Putamen (tissue), 1 donor: ENCODE measurements at regions not wholly inside any gene's neighbourhood (a gene's known extent, or its start where the extent isn't known, plus 50 kb on each side); places are given as distances from the start of the nearest gene placed in this dataset.

Experiments used
- DNase-seq: peaks from one replicate; pipeline ENCODE4 v3.0.0-alpha.2; 2016; ENCODE audit warnings: low spot score

DNA sequence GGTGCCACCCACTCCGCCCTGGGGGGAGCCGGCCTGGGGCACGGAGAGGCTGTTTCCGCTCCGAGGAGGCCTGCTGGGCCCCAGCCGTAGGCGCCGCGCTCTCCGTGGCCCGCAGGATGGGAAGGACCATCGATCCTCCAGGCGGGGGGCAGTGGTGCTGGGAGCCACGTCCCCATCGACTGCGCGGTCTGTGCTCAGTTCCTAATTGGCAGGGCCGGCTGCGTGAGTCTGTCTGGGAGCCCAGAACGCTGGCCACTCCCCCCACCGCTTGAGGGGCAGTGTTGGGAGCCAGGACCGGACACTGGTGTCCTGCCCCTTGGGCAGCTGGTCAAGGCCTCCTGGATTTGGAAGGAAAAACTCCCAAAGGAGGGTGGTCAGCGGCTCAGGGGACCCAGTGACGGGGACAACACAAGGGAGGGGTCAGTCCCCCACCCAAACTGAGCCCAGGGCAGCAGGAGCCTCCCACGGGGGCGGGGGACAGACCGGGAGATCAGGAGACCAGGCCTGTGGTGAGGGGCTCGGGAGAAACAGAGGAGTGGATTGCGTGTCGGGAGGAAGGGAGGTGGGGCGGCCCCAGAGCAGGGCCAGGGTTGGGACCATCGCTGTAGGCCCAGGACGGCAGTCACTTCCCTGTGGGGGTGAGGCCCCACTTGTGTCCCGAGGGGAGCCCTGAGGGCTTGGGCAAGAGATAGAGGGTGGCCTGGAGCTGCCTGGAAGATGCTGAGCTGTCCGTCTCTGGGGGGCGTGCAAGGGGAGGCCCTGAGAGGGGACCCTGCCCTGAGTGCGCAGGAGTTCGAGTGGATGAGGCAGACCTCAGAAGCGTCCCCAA lies 89.0 kb downstream of the UNCX start:
- no peak for DNase-seq

DNA sequence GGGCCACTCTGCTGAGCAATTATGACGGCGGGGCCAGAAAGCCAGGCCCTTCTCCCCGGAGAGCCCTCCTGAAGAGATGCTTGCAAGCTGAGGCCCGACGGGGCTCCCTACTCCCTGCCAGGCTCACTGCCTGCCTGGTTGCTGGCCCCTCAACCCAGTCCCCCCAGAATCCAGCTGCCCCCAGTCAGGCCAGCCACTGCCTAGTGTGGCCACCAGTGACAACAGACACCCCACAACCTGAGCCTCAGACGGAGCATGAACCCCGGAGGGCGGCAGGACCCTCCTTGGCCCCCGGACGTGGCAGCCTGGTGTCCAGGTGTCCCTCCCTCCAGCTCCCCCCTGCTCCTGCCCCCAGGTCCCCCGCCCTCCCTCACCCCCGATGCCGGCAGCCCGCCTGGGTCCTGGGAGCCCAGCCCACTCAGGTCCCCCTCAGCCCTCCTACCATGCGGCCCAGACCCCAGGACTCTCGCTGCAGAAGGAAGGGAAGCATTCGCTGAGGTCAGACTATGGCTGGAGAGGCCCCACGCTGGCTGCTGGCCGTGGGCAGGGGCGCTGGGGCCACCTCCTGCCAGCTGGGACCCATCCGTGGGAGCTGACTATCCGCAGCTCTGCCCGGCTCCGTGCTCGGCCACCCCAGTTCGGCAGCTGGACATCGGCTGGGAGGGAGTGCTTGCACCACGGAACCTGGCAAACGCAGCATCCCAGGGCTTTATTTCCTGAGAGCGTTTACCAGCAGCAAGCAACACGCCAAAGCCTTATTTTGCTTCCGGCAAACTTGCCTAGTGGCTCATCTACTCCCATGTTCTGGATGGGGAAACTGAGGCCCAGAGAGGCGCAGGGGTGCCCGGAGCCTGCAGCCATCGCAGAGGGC lies 89.8 kb downstream of the UNCX start:
- DNase-seq, result no peak

DNA sequence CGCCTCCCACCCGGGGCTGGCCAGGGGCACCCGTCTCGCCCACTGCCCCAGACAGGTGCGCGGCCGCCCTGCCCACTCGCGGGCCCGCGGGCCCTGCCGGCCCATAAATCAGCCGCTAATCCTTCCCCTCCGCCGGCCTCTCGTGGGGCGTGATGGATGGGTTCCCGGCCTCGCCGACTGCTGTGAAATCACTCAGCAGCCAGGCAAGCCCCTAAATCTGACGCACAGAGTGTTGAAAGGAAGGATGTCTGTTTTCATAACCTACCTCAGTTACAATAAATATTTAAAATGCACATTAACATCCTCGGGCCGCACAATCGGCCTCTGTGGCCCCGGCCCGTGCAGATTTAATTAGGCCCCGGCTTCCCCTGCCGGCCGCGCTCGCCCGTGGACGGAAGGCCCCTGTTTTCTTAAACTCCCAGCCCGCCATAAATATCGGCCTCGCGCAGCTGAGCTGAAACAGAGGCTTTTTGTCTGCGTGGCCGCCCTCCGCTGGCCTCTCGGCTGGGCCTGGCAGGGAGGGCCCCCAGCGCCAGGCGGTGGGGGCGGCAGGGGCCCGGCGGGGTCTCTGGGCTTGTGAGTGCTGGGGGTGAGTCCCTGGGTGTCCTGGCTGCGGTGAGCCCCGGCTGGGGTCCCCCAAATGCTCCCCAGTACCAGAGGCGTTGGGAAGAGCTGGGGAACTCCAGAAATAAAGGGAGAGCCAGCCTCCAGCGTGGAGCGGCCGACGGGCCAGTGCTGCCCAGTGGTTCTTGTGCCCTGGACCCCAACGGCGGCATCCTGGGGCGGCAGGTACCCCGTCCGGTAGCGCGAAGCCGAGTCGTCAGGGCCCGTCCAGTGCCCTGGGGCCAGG lies 90.7 kb downstream of the UNCX start:
- DNase-seq, result peak; percentile 30

DNA sequence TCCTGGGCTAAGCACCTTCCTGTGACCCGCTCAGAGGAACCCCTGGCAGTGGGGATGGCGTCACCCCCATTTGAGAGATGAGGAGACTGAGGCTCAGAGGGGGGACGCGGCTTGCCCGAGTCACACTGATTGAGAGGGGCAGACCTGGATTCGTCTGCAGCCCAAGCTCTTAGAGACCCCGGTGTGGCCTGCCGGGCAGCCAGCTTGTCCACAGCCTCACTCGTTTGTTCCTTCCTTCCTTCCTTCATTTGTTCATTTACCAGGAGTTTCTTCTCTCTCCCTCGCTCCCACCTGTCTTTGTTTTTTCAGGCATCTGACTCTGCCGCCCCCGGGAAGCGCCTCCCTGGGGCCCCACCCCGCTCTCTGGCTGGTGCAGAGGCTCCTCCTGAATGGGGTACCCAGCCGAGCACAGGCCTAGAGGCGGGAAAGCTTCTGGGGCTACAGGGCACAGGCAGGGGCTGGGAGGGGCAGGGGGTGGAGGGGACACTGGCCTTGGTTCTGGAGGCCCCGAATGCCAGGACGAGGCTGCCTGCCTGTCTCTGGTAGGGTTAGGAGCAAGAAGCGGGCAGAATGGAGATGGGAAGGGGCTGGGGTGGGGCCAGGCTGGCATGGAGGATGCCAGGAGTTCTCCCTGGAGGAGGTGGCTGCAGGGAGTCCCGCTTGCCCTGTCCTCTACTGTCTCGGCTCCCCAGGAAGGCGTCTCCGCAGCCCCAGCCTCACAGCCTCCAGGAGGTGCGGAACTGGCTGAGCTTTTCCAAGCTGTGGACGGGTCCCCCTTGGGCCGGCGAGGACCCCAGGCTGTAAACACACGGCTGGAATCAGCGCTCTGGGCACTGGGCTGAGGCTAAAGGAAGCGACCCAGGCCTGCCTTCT lies 91.6 kb downstream of the UNCX start:
- no peak for DNase-seq

DNA sequence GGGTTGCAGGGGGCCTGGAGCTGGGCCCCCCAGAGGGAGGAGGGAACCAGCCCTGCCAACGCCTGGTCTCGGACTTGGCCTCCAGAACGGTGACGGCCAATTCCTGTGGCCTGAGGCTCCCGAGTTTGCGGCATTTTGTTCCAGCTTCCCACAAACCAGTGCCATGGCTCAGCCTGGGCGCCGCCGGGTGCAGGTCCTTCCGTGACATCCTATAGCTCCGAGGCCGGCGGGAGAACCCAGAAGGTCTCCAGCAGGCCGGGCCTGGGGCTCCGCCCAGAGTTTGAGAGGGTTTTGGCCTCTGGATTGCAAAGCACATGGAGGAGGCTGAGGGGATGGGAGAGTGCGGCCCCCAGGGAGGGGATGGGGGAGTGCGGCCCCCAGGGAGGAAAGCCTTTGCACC lies 92.6 kb downstream of the UNCX start:
- DNase-seq, result no peak

DNA sequence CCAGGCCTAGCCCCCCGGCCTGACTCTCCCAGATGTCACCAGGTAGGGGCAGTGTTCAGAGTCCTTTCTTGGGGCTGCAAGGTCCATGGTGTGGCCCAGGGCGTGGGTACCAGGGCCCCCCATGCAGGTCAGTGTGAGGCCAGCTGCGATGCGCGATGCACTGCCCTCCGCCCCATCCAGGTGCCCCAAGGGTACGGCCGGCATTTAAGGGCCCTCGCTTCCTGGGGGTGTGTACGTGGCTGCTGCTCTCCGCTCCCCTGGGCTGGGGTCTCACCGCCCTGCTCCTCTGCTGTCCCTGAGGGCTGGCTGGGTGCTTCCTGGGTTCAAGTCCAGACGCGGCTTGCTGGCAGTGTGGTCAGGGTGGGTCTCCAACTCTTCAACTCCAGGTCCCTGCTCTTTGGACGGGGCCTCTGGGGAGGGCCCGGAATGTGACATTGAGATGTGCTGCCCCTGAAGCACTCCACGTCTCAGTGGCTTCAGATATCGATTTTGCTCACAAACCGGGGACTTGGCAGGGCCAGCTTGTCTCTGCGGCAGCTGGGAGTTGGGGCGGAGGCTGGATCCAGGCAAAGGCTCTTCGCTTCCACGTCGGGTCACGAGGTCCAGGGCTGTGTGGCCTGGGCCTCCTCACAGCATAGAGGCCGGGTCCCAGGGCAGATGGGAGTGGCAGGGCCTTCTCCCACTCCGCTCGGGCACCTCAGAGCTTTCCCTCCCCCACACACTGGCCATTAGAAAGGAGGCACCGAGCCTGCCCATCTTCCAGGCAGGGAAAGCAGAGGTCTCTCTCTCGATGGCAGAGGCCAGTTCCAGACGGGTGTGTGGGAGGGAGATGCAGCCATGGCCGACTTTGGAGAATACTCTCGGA lies 93.2 kb downstream of the UNCX start:
- no peak for DNase-seq

DNA sequence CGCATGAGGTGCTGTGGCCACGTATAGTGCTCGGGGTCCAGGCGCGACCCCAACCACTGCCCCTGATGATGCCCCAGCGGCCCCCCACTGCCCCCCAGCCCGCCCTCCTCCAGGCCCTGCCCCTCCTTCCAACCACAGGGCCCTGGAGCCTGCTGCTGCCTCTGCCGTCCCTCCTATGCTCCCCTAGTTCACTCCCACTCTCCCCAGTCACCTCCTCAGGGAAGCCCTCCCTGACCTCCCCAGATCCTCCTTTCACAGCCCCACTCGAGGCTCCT lies 93.8 kb downstream of the UNCX start:
- DNase-seq, result no peak

DNA sequence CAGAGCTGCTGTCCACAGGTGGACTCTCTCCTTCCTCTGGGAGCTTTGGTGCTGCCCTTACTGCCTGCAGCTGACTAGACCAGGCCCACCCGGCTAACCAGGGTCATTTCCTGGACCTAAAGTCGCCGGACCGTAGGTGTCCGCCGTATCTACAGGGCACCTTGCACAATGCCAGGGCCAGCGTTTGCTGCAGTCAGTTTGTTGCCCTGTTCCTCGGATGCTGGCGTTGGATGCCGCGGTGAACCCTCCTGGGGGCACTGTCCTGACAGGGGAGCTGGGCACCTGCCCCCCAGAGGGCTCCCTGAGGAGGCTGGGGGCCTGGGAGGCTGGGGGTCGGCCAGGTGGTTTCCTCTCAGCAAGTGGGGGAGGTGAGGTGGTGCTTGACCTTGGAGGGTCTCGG lies 96.6 kb downstream of the UNCX start:
- DNase-seq, result no peak

DNA sequence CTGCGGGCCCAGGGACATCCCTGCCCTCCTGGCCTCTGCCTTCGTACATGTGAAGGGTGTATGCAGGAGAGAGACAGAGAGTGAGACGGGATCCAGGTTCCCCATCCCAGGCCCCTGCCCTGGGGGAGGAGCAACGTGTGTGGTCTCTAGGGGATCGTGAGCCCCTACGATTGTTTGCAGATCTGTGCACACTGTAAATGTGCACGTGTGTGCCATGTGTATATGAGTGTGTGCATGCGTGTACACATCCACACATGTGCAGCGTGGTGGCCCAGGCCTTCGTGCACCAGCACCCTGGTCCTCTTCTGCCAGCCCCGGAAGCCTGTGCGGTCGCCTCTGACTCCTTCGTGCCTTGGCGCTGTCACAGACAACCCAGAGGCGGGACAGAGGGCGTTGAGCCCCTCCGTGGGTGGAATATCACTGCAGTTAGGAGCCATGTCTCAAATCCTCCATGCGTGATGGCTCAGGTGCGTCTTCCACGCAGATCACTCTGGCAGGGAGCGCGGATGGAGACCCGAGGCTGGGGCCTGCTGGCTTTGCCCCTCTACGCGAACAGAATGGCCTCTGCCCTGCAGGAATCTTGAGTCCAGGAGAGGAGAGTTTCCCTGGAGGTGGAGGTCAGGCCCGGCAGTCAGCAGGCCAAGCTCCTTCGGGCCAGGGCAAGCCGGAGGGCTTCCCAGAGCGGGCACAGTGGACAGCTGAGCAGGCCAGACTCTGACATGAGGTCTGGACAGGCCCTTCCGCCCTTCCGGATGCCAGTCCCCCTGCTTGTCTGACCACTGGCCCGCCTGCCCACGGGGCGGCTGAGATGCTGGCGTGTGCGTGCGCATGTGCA lies 97.5 kb downstream of the UNCX start:
- no peak for DNase-seq

DNA sequence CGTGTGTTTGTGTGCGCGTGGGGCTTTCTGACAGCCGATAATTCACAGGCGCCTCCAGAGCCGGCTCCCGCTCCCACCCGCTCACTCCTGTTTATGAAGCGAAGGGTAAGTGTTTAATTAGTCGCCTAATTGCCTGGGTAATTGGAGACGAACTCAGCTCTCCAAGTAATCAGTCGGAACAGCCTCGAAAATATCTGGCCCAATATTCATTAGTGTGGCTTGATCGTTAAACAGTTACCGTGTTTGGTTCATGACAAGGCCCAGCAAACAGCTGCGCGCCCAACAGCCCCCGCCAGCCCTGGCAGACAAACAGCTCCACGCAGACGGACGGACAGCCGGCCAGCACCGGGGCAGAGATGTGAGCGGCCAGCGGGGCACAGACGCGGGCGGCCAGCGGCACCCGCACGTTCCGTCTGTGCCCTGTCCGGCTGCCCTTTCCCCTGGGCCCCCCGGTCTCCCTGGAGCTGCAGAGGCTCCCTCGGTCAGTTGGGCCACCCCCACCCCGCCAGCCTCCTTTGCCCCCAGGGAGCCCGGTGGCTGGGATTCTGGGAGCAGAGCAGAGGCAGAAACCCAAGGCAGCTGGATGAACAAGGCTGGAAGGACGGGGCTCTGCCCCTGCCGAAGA lies 98.2 kb downstream of the UNCX start:
- no peak for DNase-seq

DNA sequence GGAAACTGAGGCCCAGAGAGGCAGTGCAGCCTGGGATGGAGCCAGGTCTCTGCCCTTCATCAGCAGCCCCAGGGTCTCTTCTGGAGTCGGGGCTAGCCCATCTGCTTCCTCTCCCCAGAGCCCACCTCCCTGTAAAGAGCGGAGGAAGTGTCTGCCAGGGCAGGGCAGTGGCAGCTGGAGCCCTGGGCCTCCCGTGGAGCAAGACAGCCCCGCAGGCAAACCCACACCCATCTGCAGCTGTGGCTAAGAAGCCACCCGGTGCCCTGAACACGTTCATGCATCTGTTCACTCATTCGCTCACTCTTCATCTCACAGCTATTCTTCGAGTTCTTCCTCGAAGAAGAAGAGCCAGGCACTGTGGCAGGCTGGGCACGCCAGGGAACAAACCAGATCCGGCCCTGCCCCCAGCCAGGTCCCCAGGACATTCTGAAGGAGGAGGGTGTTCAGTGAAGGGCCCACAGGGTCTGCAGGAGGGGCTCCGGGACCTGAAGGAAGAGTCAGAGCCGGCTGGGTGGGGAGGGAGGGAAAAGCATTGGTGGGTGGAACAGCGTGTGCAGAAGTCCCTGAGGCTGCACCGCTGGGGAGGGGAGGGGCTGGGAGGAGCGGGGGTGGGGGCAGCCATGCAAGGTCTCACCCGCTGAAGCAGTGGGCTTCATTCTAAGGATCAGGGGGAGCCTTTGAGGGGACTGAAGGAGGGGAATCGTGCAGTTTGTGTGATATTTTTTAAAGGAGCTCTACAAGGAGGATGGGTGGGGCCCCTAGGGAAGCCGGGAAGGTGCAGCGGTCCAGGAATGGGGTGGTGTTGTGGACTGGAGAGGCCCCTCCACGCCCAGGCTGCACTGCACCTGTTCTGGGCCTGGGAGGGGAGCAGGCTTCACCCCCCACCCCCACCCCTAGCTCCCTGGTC lies 99.1 kb downstream of the UNCX start:
- no peak for DNase-seq

DNA sequence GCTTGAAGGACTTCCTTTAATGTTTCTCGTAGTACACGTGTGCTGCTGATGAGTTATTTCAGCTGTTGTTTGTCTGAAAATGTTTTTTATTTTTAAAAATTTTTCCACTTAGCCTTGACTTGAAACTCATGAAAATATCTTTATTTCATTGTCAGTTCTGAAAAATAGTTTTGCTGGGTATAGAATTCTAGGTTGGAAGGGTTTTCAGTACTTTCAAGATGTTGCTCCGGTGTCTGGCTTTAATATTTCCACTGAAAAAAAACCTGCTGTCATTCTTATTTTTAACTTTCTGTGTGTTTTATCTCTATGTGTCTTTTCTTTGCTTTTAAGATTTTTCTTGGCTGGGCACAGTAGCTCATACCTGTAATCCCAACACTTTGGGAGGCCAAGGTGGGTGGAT lies 103.8 kb downstream of the UNCX start:
- no peak for DNase-seq

DNA sequence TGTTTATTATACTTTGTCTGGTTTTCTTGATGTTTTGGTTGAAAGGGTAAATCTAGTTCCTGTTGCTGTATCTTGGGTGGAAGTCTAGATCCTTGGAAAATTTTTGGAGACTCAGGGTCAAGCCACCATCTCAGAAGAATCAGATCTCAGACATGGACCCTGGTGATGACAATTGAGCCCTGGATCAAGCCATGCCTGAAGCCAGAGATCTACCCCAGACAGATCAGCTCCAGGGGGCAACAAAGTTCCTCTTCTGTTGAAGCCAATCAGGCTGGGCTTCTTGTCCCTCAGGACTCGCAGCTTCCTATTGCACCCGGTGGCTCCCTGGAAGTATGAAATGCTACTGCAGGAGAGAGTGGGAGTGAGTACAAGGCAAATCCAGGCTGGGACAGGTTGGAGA lies 106.9 kb downstream of the UNCX start:
- DNase-seq, result no peak

DNA sequence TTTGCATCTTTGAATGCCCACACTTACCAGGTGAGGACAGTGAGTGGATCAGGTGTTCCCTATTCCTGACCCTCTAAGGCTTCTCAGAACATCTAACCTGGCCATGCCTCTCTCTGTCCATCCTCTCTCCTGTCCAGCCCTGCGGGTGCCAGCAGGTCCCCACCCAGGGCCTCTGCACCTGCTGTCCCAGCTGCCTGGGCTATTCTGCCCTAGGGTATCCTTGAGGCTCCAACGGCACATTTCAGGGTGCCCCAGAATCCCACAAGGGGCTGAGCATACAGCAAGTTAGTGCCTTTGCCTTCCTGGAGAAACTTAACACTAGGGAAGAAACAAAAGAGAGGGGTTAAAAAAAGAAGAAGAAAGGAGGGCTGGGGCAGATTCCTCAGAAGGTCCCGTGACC lies 107.4 kb downstream of the UNCX start:
- no peak for DNase-seq

DNA sequence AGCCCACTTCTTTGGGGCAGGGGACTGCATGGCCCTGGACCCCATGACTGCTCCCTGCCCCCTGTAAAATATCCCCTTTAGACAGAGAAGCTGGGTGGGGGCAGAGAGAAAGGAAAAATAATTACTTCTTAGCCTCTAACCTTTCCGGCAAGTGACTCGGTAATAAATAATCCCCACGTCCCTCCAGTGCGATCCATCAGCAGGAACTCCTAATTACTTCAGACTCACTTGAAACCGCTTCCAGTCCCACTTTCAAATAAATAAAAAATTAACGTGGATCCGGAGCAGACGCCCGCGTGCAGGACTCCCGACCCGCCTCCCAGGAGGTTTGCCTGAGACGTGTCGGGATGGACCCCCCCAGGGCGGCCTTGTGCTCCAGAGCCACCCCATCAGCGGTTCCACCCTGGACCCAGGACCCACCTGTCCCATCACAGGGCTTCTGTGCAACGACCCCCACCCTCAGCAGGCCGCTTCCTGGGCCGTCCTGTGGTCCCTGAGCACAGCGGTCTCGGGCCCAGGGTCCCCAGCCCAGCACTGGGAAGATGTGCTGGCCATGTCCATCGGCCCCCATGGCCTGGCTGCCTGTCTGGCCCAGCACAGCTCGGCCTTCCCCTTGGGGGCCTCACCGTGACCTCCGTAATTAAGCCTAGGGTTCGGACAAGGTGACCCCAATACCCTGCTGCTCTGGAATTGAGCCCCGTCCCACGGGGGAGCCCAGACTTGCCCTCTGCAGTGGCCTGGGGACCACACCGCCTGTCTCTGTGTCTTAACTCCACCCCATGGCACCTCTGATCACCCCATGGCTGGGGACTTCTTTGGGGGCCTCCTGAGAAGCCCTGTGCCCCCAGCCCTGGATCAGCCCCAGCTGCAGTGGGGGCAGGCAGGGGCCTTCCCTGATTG lies 108.0 kb downstream of the UNCX start:
- no peak for DNase-seq

DNA sequence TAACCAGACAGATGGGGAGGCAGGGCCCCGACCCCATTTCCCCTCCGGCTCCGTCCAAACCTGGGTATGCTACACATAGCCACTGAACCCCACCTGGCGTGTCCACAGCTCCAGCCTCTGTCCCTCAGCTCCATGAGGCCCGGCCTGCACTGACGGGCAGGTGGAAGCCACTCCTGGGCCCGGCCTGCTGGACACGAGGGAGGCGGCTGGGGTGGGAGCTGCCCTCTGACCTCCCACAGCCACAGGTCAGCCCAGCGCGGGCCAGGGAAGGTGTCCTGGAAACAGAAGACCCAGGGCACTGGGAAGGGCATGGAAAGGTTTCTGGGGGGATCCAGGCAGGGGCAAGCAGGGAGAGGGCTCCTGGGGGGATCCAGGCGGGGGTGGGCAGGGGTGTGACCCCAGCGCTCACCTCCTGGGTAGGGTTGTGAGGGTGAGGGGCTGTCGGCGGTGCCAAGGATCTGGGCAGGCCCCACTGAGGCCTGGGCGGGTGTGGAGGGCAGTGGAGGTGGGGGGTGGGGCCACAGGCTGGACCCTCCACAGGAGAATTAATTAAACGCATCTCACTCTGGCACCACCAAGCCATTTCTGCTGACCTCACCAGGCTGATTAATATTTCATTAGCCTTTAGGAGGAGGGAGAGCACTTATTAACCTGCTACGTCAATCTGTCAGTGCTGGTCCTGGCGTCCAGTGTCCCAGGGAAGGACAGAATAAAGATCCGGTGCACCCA lies 108.9 kb downstream of the UNCX start:
- no peak for DNase-seq
